GM19351 (cell line): ENCODE measurements at regions not wholly inside any gene's neighbourhood (a gene's known extent, or its start where the extent isn't known, plus 50 kb on each side); places are given as distances from the start of the nearest gene placed in this dataset.
"Not testable (repeated sequence)": the region's sequence is repeated elsewhere in the genome, so short reads cannot be mapped to it uniquely, and the experiment has no call there.

Experiments used
- ATAC-seq: cut with Tn5 transposase; IDR thresholded peaks from one replicate; pipeline ENCODE4 v1.9.1; 2021; ENCODE audit warnings: mild to moderate bottlenecking, moderate library complexity; ENCODE audit not compliant: unreplicated experiment

DNA sequence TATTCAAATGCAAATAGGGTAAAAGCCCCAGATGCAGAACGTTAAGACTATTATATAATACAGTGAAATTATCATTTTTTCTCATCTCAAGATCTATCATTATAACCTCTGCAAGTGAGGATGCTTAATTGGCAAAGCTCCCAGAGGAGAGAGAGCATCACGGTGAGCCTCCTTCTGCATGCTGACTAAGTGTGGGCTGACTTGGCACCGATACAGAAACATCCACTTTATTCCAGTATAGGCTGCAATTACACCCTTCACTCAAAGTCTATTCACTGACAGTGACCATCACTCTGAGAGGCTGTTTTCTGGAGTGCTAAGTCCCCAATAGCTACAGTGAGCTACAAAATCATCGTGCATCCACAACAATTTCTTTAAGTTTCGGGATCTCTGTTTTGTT lies 171.1 kb upstream of the NBPF9 start:
- ATAC-seq, result not testable (repeated sequence)

DNA sequence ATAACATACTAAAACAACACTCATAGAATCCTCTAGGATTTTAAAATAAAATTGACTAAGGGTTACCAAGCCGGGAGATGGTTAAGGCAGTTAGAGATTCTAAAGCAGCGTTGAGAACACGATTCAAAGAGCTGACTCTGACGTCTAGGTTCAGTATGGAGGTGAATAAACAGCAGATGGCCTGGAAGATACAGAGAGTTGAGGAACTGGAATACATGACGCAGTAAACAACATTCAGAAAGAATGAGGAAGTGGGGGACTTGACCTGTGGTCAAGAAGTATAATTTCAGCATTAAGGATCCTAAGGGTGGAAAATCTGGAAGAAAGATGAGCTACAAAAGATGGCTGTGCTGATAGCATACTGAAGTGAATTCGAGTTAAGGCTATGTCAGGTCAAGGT lies 172.5 kb upstream of the NBPF9 start:
- ATAC-seq, result not testable (repeated sequence)

DNA sequence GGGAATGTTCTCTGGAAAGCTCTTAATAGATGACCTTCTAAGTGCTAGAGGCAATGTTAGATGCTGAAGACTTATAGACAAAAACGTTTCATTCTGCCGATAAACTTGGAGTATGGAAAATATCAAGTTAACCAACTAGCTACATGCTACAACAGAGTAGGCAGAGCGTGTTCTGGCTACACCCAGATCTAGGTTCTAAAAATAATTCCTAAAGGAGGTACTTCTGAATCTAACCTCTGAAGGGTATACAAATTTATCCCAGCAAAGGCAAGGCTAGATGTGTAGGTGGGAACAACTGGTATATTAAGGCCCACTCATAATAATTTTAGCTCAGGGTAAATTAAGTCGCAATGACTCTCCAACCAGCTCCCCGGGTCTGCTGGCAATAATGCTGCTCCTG lies 173.1 kb upstream of the NBPF9 start:
- ATAC-seq, result not testable (repeated sequence)

DNA sequence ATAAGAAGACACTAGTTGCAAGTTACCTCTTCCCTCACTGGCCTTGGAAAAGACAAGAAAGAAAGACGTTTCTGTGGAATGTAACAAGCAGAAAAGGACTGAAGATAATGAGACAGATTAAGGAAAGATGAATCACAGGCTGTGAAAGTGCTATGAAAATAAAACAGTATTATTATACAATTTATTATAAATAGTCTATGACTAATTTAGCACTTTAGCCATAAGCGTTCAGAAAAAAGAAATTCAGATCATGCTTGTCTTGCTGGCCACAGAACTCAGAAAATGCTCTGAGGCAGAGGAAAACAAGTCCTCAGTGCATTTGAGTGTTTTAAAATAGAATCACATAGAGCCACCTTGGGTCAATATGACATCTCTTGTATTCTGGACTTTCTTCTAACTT lies 174.8 kb upstream of the NBPF9 start:
- not testable (repeated sequence) for ATAC-seq

DNA sequence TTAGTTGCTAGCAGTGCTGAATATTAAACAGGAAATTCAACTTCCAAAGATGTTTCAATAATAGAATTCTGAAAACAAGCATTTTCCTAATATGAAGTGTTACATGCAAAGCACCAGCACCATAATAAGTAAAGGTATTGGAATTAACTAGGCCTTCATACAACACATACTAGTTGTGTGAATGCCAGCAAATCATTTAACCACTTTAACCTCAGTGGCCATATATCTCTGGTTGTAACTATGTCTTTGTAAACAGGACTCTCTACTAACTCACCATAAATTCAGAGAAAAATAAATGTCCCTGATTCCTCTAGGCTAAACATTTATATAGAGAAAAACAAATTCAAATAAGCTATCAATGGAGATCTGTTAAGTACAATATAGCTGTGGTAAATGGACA lies 175.7 kb upstream of the NBPF9 start:
- not testable (repeated sequence) for ATAC-seq

DNA sequence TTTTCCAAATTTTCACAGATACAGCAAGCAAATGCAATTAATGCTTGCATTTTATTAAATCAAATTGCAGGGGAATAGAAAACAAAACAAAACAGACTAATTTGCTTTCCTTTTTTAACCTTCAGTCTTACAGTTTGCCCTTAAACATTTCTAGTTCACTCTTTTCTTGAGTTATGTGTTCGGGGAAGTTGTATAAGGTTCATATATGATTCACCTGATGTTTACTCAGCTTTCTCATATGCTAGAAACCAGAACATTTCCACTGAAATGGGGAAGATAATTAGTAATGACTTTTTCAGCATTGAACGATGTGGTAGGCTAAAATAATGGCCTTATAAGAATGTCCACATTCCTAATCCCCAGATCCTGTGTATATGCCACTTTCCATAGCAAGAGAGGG lies 176.2 kb upstream of the NBPF9 start:
- ATAC-seq, result not testable (repeated sequence)

DNA sequence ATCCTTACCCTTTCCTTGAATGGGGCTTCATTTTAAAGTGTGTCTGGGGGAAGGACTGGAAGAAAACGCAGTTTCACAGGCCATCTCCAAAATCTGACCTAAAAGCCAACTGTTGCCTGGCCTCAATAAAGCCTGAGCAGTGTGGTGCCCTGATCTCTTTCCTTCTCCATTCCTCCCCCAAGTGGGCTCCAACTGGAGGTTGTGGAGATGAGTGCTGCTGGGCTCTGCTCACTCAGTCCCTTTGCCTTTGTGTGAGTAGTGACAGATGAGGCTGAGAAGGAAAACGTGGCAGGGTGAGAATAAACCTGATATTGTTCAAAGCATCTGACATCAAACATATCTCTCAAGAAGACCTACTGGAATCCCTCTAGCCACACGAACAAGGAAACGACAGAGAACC lies 181.4 kb upstream of the NBPF9 start:
- ATAC-seq, result not testable (repeated sequence)

DNA sequence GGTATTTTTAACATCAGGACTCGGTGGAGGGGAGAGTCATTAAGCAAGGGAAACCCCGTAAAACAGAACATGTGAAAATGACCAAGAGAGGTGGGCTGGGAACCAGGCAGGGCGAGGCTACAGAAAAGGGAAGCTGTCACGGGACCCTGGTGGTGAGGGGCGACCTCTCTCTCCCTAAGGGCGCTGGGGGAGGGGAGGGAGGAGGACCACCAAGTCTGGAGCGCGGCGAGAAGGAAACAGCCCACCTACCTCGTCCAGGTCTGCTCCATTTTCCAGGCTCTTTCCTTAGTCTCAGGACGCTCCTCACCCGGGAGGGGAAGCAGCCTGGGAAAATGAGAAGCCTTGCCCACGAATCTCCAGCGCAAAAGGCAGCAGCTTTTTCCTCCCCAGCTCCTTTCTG lies 181.9 kb upstream of the NBPF9 start:
- ATAC-seq, result not testable (repeated sequence)

DNA sequence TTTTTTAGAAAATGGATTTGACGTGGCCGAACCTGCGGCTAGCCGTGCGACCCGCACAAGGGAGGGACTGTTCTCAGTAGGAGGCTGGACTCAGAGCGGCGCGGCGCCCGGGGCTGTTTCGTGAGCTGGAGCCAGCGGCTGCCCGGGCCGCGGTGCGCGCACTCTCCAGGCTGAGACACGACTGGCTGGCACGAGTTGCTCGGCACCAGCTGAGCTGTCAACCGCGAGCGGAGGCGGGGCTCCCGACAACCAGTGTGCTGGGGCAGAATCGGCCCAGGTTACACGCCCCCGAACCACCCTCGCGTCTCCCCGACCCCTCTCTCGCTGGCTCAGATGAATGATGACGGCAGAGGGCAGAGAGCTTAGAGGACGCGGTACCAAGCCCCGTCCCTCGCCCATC lies 182.3 kb upstream of the NBPF9 start:
- not testable (repeated sequence) for ATAC-seq

DNA sequence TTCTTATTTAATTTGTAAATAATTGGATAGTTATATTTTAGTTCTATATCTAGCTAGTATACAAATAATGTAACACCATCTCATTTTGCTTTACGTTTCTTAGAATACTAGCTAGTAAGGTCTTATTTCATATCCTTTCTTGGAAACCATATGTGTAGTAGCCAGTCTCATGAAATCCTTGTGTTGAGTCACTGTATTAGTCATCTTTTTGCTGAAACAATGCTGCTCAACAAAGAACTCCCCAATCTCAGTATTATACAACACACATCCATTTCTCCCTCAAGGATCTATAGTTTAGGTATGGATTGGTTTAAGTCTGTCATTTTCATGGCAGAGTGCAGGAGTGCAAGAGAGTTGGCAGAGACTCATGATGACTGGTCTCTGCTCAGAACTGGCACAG lies 185.2 kb upstream of the NBPF9 start:
- ATAC-seq, result not testable (repeated sequence)

DNA sequence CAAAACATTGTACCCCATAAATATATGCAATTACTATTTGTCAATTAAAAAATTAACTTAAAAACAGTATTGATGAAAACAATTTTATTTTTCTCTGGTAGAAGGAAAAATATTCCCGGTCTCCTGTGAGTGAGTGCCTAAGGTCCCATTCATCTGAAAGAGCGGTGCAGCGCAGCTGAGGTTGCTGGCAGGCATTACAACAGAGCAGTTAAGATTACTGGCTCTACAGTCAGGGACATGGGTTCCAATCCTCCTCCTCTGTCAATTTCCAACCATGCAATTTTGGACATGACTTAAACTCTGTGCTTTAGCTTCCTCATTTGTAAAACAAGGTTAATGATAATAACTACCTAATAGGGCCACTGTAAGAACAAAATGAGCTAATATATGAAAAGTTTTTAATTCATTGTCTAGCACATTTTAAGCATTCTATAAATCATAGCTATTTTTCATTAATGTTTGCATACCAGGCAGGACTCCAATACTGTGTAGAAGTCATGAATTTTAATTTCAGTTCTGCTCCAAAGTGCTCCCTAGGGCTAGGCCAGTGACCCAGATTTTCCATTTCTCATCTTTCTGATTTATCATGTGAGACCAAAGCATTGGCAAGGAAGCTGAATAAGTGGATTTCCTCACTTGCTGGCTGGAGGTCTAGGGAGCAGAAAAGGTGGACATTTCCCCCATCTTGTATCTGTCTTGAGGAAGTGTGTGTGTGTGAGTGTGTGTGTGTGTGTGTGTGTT lies 174.2 kb upstream of the NBPF19 start:
- ATAC-seq, result not testable (repeated sequence)

DNA sequence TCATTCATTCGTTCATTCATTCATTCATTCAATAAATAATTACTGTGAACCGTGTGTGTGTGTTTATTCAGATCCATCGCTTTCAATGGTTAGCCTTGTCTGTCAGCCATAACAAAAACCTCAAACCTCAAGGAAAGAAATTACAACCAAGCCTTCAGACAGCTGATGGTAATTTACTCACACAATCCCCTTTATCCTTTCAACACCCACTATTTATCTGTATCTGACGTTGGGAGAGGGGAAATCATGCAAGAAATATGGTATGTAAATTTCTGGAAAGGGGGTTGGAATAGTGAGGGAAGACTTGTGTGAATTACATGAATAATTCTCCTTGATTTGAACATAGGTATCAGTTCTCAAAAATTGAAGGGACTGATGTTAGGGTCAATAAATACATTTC lies 173.6 kb upstream of the NBPF19 start:
- ATAC-seq, result not testable (repeated sequence)

DNA sequence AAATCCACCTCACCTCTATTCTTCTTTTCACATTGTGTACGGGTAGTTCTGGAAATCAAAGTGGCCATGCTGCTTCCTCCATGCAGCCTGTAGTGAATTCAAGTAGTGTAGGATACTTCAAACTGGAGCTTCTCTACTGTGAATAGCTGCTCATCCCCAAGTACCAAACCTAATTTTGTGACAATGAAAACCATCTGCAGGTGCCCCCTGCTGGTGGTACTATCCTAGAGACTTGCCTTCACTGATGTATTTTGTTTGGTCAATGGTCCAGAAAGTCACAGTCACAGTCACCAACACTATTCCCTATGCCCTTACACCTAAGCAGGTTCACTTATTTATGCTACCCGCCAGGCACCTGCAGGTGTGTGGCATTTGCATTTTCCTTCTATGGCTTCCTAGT lies 170.0 kb upstream of the NBPF19 start:
- ATAC-seq, result not testable (repeated sequence)

DNA sequence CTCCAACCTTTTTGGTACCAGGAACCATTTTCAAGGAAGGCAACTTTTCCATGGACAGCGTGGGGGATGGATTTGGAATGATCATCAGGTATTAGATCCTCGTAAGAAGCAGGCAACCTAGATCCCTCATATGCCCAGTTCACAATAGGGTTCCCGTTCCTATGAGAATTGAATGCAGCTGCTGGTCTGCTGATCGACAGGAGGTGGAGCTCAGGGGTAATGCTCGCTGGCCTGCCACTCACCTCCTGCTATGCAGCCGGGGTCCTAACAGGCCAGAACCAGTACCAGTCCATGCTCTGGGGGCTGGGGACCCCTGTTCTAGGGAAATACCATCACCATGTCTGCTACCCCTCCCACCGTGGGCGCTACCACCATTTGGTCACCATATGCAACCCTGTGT lies 167.2 kb upstream of the NBPF19 start:
- ATAC-seq, result not testable (repeated sequence)

DNA sequence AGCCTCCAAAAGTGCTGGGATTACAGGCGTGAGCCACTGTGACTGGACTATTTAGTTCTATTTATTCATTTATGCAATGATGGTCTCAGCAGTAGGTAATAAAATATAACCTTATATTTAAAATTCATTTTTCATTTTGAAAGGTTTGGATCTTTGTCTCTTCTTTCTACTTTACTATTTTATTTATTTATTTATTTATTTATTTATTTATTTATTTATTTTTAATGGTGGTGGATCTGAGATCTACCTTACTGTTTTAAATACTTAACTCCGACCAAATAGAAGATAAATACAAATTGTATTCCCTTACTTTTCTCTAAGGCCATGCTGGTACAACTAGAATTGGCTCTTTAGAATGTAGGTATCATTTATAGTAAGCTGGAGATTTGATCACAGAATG lies 159.9 kb upstream of the NBPF19 start:
- ATAC-seq, result not testable (repeated sequence)

DNA sequence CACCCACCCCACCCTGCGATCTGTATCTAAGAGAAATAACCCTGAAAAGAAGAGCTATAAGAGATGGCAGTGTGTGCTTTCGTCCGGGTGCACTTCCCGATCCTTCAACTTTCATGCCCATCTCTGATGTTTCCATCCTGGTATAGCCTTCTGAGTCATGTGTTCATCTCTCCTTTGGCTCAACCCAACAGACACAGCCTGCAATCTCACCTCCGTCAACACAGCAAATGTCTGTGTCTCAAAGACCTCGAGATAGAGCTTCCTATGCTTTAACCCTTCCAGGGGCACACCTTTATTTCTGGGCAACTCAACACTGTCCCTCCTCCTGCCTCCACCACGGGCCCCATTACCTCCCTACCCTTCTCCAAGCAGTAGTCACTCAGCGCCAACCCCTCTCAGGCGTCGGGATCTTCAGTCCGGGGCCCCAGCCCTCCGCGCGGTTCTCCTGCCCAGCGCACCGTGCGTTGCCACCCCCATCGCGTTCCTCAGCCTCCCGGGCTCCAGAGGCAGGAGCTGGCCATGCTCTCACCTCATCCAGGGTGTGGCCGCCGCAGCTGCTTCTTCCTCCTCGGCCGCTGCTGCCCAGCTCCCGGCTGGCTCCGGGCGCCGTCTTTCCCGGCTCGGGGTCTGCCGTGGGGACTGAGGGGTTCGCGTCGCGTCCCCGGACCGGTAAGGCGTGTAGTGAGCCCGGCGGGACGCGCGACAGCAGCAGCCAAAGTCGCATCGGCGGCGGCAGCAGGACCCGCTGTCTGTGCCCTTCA lies 153.7 kb upstream of the NBPF19 start:
- not testable (repeated sequence) for ATAC-seq

DNA sequence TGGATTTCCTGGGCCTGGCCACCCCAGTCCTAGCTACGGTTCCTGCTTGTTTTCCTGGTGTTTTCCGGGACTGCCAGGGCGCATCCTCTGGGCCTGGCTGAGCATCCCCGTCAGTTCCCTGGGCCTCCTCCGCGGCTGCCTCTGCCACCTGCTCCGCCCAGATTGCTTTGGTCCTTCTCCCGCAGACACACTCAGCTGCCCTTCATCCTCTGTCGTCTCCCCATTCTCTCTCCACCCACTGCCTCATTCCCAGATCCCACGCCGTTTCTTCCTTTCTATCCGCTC lies 153.2 kb upstream of the NBPF19 start:
- not testable (repeated sequence) for ATAC-seq

DNA sequence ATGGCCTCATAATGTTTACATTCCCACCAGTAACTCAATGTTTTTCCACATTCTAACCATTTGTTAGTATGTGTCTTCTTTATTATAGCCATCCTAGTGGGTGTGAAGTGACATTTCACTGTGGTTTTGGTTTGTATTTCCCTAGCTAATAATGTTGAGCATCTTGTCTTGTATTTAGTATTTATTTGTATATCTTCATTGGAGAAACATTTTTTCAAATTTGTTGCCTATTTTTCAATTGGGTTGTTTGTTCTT lies 144.8 kb upstream of the NBPF19 start:
- not testable (repeated sequence) for ATAC-seq

DNA sequence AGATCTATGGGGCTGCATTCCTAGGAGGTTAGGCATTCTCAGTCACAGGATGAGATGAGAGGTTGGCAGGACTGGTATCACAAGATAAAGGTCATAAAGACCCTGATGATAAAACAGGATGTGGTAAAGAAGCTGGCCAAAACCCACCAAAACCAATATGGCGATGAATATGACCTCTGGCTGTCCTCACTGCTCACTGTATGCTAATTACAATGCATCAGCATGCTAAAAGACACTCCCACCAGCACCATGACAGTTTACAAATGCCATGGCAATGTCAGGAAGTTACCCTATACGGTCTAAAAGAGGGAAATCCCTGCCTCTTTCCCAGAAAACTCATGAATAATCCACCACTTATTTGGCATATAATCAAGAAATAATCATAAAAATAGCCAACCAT lies 138.8 kb upstream of the NBPF19 start:
- ATAC-seq, result not testable (repeated sequence)

DNA sequence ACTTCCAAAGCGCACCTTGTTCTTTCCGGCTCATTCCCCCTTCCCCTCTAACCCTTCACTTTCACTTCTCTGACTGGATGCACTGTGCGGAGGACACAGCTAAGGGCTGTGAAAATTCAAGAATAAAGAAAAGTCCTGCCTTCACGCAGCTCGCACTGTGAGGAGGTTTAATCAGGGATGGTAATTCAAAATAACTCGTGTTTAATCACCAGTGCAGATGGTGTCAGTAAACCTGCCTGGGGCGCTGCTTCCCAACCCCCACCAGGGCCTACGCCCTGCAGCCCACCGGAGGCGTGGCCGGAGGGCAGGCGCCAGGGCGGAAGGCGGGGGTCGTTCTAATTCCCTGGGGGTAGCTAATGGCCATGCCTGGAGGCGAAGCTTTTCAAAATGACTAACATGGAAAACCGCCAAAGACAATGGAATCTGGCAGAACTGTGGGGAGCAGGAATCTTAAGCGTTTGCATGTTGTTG lies 136.6 kb upstream of the NBPF19 start:
- not testable (repeated sequence) for ATAC-seq

DNA sequence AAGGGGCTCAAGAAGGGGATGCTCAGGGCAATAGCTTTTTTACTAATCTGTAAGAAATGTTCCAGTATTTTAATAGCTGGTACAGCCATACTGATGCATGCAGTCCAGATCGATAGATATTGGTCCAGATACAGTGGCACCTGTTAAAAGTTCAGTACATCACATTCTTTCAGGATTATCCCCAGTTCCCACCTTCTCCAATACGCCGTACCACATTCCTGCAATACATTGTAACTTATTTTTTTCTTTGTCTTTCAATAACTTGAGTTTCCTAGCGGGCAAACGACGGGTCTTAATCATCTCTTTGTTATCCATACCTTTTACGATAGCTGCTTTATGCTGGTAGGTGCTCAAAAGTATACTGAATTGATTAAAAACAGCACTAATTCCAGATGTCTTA lies 136.1 kb upstream of the NBPF19 start:
- ATAC-seq, result not testable (repeated sequence)

DNA sequence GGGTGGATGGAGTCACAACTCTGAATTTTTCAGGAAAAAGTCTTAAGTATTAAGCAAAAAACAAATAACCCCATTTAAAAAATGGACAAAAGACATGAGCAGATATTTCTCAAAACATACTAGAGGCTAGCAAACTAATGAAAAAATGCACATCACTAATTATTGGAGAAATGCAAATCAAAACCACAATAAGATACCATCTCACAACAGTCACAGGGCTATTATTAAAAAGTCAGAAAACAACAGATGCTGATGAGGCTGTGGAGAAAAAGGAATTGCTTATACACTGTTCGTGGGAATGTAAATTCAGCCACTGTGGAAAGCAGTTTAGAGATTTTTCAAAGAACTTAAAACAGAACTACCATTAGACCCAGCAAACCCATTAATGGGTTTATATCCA lies 125.4 kb upstream of the NBPF19 start:
- not testable (repeated sequence) for ATAC-seq

DNA sequence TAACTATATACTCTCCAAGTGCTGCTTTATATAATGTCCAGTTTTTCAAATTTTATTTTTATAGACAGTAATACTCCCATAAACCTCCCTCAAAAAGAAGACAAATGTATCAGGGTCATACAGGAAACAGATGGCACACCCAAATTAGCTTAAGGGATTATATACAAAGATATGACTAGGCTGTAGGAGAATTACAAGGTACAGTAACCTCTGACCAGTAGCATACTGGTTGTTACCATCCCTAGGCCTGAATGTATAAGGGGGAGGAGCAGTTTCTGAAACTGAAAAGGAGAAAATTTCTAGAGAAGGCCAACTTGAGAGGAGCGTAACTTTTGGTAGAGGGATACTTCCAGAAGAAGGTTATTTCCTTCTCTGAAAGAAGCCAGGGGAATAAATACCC lies 122.6 kb upstream of the NBPF19 start:
- not testable (repeated sequence) for ATAC-seq
